Frontal cortex (tissue), 3 donors: ENCODE measurements at regions not wholly inside any gene's neighbourhood (a gene's known extent, or its start where the extent isn't known, plus 50 kb on each side); places are given as distances from the start of the nearest gene placed in this dataset.

Experiments
- DNase-seq, 2 donors: peaks; one replicate each; pipeline ENCODE4 v3.0.0; 2012; ENCODE audit warnings: low spot score in 2 of 2
- FAIRE-seq: peaks from 2 replicates; lab custom pipeline; 2012; peaks lifted over from hg19 to GRCh38; lab: Jason Lieb, UNC
- donor health status: control.
- donor health status: control.
- donor health status: control.

DNA sequence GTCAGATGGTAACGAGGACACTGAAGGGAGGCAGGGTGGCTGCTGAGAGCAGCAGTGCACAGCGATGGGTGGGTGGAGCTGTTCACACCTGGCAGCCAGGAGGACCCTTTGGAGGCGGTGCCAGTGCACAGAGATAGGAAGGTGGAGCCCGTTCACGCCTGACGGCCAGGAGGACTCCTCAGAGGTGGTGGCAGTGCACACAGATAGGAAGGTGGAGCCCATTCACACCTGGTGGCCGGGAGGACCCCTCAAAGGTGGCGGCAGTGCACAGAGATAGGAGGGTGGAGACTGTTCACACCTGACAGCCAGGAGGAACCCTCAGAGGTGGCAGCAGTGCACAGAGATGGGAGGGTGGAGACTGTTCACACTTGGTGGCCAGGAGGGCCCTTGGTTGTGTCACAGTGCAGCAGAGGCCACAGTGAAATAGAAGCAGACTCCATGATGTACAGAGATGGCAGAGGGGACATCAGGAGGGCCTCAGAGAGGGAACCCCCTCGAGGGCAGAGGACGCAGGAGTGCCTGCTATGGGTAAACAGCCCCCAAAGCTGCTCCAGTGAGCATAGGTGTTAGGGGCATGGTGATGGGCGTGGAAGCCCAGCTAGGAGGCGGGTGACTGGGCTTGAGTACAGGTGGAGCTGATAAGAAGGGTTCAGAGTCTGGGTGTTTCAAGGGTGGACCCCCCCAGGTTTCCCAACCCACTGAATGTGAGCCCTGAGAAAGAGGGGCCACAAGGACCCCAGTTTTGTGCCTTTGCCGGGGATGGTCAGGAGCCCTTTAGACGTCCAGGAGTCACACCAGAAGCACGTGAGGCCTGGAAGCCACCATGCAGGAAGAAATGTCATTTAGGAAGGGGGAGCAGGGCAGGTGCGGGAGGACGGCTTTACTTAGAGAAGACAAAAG lies 566.7 kb downstream of the BRD1 start:
- FAIRE-seq (no peak), DNase-seq (no peak)

DNA sequence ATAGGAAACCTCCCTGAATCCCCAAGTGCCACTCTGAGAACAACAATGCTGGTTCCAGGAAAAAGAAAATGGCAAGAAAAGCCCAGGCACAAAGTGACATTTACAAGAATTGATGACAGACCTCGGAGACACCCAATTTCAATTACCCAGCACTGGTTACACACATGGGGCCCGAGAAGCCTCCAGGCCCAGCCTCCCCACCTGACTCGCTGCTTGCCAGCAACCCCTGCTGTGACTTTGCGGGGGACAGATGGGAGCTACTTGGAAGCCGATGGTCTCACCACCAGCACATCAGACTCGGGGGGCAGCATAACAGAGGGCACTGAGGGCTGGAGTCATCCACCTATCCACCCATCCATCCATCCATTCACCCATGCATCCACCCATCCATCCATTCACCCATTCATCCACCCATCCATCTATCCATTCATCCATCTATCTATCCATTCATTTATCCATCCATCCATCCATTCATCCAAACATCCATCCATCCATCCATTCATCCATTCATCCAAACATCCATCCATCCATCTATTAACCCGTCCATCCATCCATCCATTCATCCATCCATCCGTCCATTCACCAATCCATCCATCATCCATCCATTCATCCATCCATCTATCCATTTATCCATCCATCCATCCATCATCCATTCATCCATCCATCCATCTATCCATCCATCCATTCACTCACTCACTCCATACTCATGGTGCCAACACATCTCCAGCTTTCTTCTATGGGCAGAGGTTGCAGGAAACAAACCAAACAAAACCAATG lies 567.6 kb downstream of the BRD1 start:
- no peak for FAIRE-seq
- no peak for DNase-seq

DNA sequence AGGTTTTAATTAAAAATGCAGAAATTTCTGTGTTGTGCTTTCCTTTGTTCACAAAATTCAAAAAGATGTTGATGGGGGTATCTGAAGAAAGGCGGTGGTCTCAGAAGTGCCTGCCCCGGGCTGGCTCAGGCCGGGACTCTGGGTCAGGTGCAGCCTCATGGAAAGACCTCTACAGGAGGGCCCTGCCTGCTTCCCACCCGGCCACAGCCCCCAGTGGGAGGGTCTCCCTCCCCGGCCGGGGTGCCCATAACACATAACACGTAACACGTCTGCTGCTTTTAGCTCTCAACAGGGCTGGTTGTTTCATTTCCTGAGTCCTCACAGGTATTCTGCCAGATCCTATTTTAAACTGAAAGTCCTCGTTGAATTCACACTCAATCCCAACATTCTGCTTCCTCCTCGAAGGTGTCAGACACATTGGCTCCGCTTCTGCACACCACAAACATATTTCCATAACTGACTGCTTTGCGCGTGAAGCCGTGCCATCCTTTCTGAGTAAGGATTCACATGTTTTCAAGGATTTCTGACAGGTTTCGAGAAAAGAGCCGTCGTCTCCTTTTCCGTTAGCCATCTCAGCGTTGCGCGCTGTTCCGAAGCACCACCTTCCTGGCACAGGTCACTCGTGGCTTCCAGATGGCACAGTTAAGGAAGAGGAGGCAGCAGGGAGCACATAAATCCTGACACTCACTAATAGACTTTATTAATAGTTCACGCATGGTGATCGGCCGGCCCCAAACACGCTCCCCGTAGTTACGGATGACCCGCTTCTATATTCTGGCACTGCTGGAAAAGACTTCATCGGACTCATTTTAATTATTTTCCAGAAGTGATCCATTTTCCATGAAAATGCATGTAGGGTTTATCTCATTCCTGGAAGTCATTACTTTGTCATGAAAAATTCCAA lies 569.3 kb downstream of the BRD1 start:
- DNase-seq (no peak), FAIRE-seq (no peak)

DNA sequence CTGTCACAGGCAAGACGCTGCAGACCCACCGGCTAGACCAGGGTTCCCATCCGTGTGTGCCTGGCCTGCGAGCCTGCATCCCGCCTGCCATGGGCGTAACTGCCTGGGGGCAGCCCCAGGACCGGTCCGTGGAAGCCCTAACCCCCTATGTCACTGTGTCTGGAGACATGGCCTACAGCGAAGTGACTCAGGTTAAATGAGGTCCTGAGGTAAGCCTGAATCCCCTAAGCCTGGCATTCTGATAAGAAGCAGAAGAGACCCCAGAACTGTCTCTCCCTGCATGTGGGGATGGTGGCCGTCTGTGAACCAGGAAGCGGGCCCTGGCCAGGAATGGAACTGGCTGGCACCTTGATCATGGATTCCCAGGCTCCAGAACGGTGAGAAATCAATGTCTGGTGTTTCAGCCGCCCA lies 570.1 kb downstream of the BRD1 start:
- DNase-seq, result no peak
- no peak for FAIRE-seq

DNA sequence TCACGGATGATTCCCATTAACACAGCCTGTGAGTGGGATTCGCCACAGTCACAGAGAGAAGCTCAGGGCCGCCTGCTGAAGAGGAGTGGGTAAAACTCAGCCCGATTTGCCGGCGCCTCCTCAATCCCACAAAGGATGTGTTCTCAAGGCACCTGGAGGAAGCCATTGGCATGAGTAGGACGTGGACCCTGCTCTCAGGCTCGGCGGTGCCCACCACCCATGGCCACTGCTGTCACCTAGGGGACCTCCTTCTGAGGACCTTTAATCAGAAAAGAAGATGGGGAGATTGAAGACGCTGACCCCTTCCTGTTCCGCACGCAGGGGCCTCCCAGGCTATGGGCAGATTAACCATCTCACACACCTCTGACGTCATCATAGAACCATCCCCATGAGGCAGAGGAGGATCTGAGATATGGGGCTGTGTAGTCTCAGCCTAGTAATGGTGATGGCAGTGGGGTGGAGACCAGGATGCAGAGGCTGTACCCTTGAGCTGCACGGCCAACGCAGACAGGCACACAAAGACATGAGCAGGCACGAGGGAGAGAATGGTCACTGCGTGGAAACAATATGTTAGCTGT lies 571.8 kb downstream of the BRD1 start:
- DNase-seq (no peak), FAIRE-seq (no peak)

DNA sequence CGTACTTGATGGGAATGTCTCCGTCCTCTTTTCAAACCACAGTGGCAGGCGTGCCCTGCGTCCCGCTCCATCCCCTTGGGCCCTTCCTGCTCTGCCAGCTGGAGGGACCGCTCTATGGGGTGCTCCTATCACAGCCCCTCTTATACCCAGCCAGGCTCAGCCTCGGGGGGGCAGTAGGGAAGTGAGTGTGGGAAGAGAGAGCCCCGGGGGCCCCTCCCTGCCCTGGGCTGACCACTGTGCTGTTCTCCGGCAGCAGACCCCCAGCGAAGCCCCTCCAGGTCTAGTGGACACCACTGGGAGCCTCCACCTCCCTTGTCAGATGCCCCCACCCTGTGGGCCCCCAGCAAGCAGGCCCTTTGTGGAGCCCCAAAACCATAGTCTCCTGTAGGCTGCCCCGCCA lies 572.5 kb downstream of the BRD1 start:
- no peak for DNase-seq
- FAIRE-seq, result no peak

DNA sequence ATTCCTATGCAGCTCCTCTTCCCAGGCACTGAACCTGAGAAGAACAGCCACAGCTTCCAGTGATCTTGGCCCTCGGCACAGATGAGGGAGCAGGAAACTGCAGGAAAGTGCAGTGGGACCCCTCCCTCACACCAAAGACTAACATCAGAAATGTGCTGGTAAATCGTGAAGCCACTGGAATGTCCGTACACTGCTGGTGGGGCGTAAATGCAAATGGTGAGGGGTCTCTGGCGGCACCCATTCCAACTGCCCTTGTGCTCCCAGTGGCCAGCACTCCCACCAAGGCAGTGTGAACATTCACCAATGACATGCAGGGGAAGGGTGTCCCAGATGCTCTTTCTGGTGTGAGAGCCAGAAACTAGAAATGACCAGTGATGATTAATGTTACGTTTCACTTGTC lies 574.0 kb downstream of the BRD1 start:
- DNase-seq (no peak), FAIRE-seq (no peak)

DNA sequence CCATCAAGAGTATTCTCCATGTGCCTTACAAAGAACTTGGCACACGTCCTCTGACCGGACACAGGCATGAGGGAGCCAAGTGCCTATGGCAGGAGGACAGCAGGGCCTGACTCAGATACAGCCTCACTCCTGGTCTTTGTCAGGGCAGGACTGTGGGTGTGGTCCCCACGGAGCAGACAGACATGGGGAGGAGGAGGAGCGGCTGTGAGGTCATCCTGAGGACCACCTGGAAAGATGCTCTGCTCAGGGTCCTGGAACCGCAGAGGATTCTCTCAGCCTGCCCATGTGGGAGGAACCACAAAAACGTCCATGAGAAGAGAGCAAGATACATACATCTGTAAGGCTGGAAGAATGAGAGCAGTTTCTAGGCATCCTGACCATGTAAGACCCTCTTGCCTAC lies 576.3 kb downstream of the BRD1 start:
- DNase-seq (no peak), FAIRE-seq (no peak)

DNA sequence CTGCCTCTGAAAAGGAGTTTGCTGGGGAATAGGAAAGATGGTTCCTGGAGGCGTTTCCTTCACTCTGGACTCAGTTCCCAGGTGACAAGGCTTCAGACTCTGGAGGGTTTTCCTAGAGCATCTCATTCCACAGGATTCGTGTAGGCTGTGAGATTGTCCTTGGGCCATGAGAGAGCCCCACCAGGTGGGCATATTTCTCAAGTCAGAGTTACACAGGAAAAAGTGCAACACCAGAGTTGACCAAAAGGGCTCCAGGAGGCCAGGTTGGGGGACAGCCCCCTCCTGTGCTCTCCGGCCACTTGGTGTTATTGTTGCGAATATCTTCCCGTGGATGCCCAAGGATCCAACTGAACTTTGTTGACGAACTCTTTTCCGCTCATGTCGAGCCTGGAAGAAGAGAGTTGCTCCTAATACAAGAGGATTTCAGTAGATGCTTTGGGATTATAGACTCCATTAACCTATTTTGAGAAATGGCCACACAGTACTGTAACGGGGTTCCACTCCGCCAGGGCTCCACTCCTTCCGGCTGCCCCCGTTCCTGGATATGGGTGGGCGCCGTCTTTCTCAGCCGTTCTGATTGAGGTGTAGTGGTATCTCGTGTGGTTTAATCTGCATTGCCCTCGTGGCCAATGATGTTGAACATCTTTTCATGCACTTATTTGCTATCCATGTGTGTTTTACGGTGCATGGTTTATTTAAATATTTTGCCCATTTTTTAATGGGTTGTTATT lies 580.3 kb downstream of the BRD1 start:
- FAIRE-seq, result no peak
- no peak for DNase-seq

DNA sequence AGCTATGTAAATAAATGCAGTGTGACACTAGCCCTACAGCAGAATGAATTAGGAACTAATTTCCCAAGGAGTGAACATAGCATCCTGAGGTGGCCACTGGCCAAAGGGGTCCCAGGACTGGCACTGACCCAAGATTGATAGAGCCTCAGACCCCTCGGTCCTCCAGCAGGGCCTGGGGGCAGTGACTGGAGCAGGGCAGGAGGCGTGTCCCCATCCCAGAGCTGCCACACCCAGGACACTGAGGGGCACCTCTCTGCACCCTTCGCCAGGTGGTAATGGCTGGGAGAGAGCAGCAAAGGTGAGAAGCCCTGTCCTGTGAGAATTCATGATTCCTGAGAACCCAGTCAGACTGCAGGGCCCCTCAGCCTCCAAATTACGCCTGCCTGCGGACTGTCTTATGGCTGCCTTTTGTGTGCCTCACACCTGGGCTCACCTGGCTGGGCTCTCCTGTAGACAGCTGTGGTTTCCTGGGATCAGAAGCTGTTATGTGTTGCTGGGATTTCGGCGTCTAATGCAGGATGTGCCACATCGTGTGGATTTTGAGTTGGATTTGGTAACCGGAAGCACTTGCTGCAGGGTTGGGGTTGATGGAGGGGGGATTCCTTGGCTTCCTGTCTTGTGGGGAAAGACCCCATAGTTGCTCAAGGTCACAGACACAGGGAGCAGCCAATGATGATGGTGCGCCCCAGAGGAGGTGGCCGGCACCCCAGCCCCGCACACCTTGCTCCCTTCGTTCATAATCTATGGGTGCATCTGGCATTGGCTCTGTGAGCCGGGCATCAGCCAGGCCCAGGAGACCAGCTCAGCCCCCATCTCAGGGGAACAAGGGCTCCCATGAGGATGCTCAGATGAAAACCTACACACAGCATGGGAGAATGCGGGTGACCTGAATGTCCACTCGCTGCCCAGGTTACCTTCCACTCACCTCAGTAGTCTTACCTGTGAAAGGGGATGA lies 582.9 kb downstream of the BRD1 start:
- DNase-seq, result no peak
- no peak for FAIRE-seq

DNA sequence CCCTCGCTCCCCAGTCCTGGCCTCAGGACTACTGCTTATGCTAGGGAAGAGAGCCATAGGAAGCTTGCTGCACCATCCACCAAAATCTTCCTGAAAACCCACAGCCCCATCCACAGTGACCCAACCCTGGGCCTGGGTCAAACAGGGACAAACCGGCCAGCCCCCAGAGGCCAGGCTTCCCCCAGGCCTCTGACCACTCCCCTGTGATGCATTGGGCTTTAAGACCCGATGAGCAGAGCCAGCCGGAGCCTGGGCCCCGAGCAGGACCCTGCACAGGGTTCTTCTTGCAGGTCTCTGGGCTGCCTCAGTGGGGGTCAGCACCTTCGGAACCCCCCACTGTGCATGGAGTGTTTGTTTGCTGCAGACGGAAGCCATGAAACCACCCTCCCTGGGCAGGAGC lies 583.7 kb downstream of the BRD1 start:
- FAIRE-seq, result no peak
- no peak for DNase-seq

DNA sequence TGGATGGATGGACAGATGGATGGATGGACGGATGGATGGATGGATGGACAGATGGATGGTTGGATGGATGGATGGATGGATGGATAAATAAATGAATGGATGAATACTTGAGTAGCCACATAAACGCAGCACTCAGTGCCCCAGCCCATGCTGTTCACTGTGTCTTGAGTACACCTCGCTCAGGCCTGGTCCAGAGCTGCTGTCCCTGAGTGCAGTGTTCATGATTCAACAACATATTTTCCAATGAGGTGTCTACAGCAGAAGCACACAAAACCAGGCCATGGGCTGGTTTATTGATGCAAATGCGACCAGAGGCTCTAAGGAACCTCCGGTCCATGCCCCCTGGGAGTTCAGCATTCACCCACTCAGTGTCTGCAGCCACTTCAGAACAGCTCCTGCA lies 584.3 kb downstream of the BRD1 start:
- DNase-seq (no peak), FAIRE-seq (no peak)

DNA sequence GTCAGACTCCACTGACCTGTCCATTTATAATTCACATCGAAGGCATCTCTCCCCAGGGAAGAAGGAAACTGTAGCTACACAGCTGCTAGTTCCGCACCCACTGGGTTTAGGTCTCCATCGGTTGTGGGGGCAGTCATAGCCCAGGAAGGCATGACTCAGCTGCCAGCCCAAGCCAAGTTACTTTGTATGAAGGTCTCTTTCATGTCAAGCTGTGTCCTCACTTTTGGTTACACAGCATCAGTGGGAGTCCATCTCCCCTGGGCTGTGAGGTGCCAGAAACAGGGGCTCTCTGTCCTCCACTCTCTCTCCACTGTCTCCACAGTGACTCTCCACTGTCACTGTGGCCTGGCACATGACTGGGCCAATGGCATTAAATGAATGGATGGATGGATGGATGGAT lies 585.2 kb downstream of the BRD1 start:
- DNase-seq (no peak), FAIRE-seq (no peak)

DNA sequence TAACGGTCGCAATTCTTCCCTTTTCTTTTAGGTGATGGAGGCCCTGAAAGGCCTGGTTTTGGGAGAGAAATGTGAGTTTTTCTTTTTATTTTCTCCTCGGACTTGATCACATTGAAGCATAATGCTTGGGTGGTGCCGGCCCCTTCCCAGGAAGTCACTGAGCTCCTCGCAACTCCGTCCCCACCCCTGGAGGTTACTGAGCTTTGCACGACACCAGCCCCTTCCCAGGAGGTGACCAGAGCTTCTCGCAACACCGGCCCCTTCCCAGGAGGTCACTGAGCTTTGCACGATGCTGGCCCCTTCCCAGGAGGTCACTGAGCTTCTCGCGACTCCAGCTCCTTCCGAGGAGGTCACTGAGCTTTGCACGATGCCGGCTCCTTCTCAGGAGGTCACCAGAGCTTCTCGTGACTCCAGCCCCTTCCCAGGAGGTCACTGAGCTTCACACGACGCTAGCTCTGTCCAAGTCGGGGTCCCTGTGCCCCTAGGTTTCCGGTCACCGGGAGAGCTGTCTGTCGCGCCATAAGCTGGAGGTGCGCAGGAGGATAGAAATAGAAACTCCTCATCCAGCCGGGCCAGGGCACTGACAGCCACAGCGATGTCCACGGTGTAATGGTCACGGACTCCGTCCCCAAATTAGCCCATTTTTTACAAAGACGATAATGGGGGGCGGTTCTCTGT lies 586.4 kb downstream of the BRD1 start:
- DNase-seq, result no peak
- no peak for FAIRE-seq

DNA sequence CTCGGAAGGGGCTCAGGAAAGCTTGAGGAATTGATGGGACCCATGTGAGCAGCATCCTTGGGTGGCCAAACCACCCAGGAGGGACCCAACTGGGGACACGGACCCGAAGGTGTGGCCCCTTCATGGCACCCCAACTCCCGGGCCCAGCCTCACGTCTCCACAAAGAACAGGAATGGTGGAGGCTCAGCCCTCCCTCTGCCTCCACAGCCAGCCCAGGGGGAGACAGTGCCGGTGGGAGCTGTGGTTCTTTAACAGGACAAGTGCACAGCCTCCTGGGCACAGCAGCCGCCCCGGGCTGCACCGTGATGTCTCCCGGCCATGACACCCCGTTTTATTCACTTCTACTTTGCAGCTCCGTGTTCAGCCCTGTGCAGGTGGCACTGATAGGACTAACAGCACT lies 587.2 kb downstream of the BRD1 start:
- no peak for DNase-seq

DNA sequence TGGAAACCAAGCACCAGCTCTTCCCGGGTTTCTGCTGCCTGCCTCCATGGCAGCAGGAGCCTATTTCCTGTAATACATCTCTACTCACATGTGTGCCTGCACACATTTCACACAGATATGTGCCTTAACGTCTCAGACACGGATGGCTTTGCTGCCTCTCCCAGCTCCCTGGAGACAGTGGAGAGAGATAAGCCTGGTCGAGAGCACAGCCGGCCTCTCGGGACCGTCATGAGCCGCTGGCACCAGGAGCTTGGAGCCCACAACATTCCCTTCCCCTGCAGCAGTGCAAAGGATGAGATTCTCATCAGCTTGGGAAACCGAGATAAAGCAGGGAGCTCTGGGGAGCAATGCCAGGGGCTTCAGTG lies 587.7 kb downstream of the BRD1 start:
- DNase-seq (no peak), FAIRE-seq (no peak)

More for the DNA sequence above, 587.2 kb downstream of the BRD1 start:
- FAIRE-seq, result no peak

DNA sequence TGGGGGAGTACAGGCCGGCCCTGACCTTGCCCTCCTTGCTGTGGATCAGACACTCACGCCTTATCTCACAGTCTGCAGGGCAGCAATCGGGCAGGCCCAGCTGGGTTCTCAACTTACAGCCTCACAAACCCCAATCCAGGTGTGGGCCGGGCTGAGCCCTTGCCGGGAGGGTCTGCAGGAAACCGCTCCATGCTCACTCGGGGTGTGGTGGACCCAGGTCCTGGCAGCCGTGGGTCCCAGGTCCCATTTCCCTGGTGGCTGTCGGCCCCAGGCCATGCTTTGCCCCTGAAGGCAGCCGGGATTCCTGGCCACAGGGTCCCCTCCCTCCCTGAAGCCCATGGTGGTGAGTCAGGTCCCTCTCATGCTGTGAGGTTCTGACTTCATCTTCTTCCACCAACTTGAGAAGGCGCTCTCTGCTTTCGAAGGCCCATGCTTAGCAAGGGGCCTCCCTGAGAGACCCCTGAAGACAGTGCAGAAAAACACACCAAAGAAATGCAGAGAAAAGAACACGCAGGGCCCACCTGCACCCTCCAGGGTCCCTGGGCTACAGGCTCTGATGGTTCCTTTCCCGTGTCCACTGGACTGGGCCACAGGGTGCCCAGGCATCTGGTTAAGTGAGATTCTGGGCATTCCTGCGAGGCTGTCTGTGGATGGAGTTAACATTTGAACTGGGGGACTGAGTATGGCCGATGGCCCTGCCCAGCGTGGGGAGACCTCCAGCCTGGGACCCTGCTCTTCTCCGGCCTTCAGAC lies 588.2 kb downstream of the BRD1 start:
- DNase-seq (no peak), FAIRE-seq (no peak)
